Mucosa of descending colon (tissue), 3 donors: ENCODE measurements at regions not wholly inside any gene's neighbourhood (a gene's known extent, or its start where the extent isn't known, plus 50 kb on each side); places are given as distances from the start of the nearest gene placed in this dataset.

Experiments used
- ATAC-seq: fragments of 200-7000 bp; cut with Tn5 transposase; one replicate; pipeline ENCODE4 v1.9.1; 2020; ENCODE audit warnings: mild to moderate bottlenecking, moderate library complexity
- DNase-seq, 3 donors: peaks; one replicate each; pipeline ENCODE4 v3.0.0-alpha.2; 2020
- H3K36me3 ChIP-seq: fragments of 200-600 bp; one replicate; pipeline ENCODE4 v1.8.0; 2021; ENCODE audit warnings: low read depth, mild to moderate bottlenecking
- H3K4me1 ChIP-seq: fragments of 200-600 bp; one replicate; pipeline ENCODE4 v1.8.0; 2021; ENCODE audit warnings: low read depth, mild to moderate bottlenecking
- H3K4me3 ChIP-seq: fragments of 200-600 bp; one replicate; pipeline ENCODE4 v1.8.0; 2021; ENCODE audit warnings: mild to moderate bottlenecking
- H3K9me3 ChIP-seq: fragments of 200-600 bp; one replicate; pipeline ENCODE4 v1.8.0; 2021; ENCODE audit warnings: mild to moderate bottlenecking
- CTCF ChIP-seq: fragments of 200-600 bp; IDR thresholded peaks from one replicate; pipeline ENCODE4 v1.8.0; 2022; ENCODE audit warnings: antibody characterized with exemption, mild to moderate bottlenecking
- intact Hi-C, 2 donors: fragments of 100-400 bp; cut with DNase I in 1 of 2; cut with micrococcal nuclease in 1 of 2; formaldehyde crosslinking; loops; one replicate each; pipeline versions ENCODE4 v1.11.0 to v1.11.1; 2022; cut with DNase I, micrococcal nuclease
- donor health status: DM: no; HTN: no; CAD: no; lungs with moderate emphysema.
- donor health status: DM: no; HTN: no; CAD: no.
- donor health status: DM: no; HTN: yes; CAD: no.

GRCh38 chr13:106686163-106686562 lies 118.2 kb upstream of the ARGLU1 start:
- DNase-seq (no peak), ATAC-seq (no peak)
- Histone ChIP-seq H3K36me3 (no peaks in the 10 kb centered on the region), H3K9me3 (no peaks in the 10 kb centered on the region), H3K4me1 (no peaks in the 10 kb centered on the region), H3K4me3 (no peak overlapping the region)
- TF ChIP-seq CTCF = no peak
- intact Hi-C loops = no loop called here

GRCh38 chr13:106685143-106685542 lies 117.2 kb upstream of the ARGLU1 start:
- Histone ChIP-seq H3K4me3 (no peak overlapping the region), H3K4me1 (no peaks in the 10 kb centered on the region), H3K9me3 (no peaks in the 10 kb centered on the region), H3K36me3 (no peaks in the 10 kb centered on the region)
- DNase-seq (no peak), ATAC-seq (no peak)
- no peak for TF ChIP-seq CTCF
- intact Hi-C loops = no loop called here

GRCh38 chr13:106683918-106684317 lies 116.0 kb upstream of the ARGLU1 start:
- intact Hi-C loops = no loop called here
- H3K36me3 ChIP-seq = no peaks in the 10 kb centered on the region
- H3K4me3 ChIP-seq = no peak overlapping the region
- no peak for TF ChIP-seq CTCF
- no peak for ATAC-seq
- no peak for DNase-seq
- no peaks in the 10 kb centered on the region for H3K9me3 ChIP-seq
- no peaks in the 10 kb centered on the region for H3K4me1 ChIP-seq

- no peak for ATAC-seq
- Histone ChIP-seq H3K4me1 (no peaks in the 10 kb centered on the region), H3K36me3 (no peaks in the 10 kb centered on the region), H3K4me3 (no peak overlapping the region), H3K9me3 (no peaks in the 10 kb centered on the region)
- no peak for TF ChIP-seq CTCF
- DNase-seq = no peak
- intact Hi-C loops = no loop called here
Observed at GRCh38 chr13:106683179-106683578, 115.2 kb upstream of the ARGLU1 start.

DNA sequence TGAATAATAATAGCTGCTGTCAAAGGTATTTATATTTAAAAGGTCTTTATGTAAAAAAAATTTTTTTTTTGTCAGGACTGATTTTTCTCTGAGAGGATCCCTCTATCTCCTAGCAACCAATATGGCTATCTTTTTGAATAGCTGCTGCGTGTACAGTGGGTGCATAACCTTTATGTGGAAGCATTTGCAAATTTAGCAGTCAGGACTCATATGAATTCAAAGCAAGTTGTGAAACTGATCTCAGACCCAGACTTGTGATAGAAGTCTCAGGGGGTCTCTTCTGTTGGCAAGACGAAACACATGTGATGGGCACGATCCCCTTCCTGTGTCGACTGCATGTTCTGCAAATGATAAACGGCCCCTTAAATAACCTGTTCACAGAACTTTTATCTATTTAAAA lies 114.1 kb upstream of the ARGLU1 start:
- no peaks in the 10 kb centered on the region for H3K9me3 ChIP-seq
- no peaks in the 10 kb centered on the region for H3K4me1 ChIP-seq
- intact Hi-C loops = no loop called here
- H3K4me3 ChIP-seq = no peak overlapping the region
- no peaks in the 10 kb centered on the region for H3K36me3 ChIP-seq
- ATAC-seq (no peak), DNase-seq (no peak)
- no peak for TF ChIP-seq CTCF

DNA sequence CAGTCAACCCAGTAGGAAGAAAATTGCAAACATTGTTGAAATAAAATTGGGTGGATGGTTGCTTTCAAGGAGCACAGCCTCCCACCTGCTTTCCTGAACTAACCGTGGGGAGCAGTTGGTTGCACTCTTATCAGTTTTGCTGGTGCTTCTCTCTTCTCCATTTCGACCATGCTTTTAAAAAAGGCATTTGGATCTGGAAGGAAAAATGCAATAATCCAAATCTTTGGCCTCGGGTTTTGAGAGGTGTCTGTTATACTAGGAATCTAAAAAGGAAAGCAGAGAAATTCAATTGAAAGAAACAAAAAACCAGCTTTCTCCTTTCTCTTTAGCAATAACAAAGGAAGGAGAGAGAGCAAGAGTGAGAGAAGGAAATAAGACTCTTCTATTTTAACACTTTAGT lies 113.6 kb upstream of the ARGLU1 start:
- ATAC-seq = no peak
- no peaks in the 10 kb centered on the region for H3K9me3 ChIP-seq
- intact Hi-C loops = no loop called here
- no peaks in the 10 kb centered on the region for H3K36me3 ChIP-seq
- DNase-seq = no peak
- TF ChIP-seq CTCF = no peak
- H3K4me1 ChIP-seq = no peaks in the 10 kb centered on the region
- H3K4me3 ChIP-seq = no peak overlapping the region
